ENCODE measurements at regions not wholly inside any gene's neighbourhood (a gene's known extent, or its start where the extent isn't known, plus 50 kb on each side); places are given as distances from the start of the nearest gene placed in this dataset.

DNA sequence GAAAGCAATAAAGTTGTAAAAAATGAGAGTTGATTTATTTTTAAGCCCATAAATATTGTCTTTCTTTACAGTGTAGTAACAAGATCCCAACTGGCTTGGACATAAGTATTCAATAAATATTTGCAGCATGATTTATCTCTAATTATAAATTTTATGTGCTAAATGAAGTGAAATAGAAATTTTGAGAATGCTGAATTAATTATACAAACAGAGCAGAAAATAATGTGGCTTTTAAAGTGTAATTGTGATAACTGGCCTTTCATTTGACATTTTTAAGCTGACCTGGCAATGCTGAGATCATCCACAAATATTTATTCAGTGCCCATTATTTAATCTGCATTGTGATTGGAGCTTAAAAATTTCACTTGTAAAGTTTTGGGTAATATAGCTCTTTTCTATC is 201.6 kb upstream of the NAV3 start:
- TF ChIP-seq CTCF (IDR thresholded peaks at IDR 0.05; ENCODE audit: borderline replicate concordance, extremely low read depth, low read length, poor library complexity, severe bottlenecking) (no peak), EZH2 (IDR thresholded peaks at IDR 0.05; ENCODE audit: borderline replicate concordance, low read depth, low read length, severe bottlenecking) (no peak)
